Medulla oblongata (tissue), 1 donor: ENCODE measurements at regions not wholly inside any gene's neighbourhood (a gene's known extent, or its start where the extent isn't known, plus 50 kb on each side); places are given as distances from the start of the nearest gene placed in this dataset.

Experiments used
- DNase-seq: peaks from one replicate; pipeline ENCODE4 v3.0.0-alpha.2; 2015; ENCODE audit errors: extremely low spot score

- no peak for DNase-seq
Measured at GRCh38 chr13:60282708-60283107, 114.3 kb upstream of the TDRD3 start.

DNA sequence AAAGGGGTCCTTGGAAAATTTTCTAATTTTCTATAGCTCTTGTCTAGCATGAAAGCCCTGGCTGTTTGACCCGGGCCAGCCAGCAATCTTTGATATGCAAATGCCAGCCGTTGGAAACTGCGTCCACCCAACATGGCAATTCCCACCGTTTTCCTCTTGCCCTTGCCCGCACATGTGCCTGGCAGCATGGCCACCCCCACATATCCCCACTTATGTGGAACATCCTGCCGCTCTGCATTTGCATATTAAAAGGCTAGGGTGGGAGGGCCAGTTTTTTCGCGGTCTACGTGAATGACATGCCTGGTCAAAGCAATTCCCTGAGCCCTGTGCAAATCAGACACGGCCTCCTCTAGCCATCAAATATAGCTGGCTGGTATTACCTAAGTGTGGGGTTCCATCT, 110.3 kb upstream of the TDRD3 start:
- no peak for DNase-seq

- no peak for DNase-seq
Measured at GRCh38 chr13:60288569-60288968, 108.5 kb upstream of the TDRD3 start.

DNA sequence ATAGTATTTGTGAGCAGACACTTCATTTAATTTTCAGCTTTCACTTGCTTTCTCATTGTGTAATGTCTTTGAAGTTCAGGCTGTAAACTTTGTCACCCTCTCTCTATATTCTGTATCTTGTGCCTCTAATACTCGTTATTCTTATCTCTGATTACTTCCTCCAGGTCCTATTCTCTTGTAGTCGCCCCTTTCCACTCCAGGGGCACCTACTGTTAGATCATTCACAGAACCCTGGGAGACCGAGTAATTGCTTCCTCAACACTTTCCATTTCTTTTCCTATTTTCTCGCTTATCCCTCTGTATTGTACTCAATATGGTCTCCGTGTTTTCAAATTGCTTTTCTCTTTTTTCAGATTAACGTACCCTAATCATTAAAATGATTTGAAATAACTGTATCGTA, 93.9 kb upstream of the TDRD3 start:
- DNase-seq, result no peak

DNA sequence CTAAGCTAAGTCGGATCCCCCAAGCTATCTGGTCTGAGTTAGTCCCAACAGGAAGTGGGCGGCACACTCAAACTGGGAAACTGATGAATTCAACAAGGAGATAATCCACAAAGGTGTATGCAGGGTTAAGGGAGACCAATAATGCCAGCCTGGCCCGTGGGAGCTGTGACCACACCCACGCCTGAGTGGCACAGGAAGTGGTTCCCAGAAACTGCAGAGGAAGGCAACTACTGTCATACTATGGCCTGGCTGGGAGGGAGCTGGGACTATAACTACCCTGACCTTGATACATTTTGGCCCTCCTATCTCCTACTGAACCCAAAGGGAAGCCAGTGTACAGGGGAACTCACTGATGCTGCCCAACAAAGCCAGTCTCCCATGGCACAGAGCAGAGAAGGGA, 85.5 kb upstream of the TDRD3 start:
- no peak for DNase-seq

DNA sequence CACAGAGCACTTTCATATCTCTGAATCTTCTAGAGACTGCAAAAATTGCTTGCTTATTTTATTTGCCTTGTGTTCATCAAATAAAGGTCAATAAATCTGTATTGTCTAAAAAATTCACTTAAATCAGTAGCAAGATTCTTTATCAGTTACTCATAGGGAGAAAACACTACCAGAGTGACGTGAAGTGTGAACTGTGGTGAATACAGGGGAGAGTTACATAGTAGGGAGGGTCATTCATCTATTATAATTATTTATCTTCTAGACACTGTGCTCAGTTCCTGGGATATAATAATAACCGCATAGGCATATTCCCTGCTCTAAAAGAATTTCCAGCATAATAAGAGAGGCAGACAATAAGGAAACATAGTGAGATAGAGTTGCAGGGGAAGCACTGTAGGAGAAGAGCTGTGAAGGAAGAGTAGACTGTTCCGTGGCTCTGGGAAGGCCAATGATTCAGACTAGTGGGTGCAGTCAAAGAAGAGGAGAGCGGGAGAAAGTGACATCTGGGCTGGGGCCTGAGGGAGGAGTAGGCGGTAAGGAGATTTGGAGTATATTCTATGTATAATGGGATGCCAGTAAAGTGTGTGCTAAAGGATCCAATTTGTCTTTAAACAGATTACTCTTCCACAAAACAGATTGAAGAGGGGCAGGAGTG, 84.0 kb upstream of the TDRD3 start:
- DNase-seq, result no peak

- DNase-seq, result no peak
Measured at GRCh38 chr13:60318186-60318585, 78.8 kb upstream of the TDRD3 start.

GRCh38 chr13:60324131-60324530, 72.9 kb upstream of the TDRD3 start:
- no peak for DNase-seq

GRCh38 chr13:60326273-60326672, 70.7 kb upstream of the TDRD3 start:
- no peak for DNase-seq

- DNase-seq, result no peak
Measured at GRCh38 chr13:60327511-60327910, 69.5 kb upstream of the TDRD3 start.

GRCh38 chr13:60328073-60328472, 68.9 kb upstream of the TDRD3 start:
- DNase-seq, result no peak

DNA sequence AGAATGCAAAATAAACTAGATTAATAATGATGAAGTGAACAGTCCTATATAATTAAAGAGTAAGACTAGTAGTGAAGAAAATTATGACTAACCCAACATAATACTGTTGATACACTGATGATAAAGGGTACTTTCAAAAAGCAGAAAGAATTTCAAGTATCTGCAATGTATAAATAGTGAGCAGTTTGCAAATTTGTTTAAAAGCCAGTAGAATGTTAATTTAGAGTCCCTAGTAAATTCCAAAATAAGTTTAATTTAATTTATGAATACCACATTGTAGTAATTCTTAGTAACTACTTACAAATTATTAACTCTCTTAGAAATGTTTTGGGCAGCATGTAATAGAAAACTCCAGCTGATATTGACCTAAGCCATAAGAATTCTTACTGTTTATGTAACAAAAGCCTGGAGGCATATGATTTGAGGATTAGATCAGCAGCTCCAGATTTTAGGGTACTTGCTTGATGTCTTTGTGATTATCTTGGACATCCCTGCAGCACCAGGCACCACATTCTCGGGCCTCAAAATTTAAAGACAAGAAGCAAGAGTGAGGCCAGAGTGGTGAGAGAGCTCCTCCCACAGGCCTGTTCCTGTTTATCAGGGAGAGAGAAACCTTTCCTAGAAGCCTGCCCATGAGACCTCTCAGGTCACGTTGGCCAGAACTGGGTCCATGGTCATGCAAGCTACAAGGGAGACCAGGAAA, 67.6 kb upstream of the TDRD3 start:
- peak; percentile 65 for DNase-seq

- DNase-seq, result no peak
Measured at GRCh38 chr13:60331249-60332012, 65.6 kb upstream of the TDRD3 start.

- no peak for DNase-seq
Measured at GRCh38 chr13:60332682-60333081, 64.3 kb upstream of the TDRD3 start.

GRCh38 chr13:60334310-60334709, 62.7 kb upstream of the TDRD3 start:
- DNase-seq, result no peak

DNA sequence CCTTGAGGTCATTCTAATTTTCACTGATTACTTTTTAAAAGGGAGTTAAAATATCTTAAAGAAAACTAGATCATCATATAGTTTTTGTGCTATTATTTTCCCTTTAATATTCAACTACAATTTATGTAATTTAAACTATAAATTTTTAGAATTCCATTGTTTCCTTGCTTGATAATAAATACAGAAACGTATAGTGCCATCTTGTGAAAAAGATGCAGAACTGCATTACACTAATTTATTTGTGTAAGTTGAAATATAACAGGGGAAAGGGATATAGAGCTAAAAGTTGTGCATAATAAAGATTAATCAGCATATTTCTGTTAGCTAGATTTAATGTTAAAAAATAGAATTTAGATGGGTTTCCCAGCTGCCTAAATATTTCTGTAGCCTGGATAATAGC, 61.5 kb upstream of the TDRD3 start:
- no peak for DNase-seq

- DNase-seq, result no peak
Measured at GRCh38 chr13:60338754-60339153, 58.3 kb upstream of the TDRD3 start.

DNA sequence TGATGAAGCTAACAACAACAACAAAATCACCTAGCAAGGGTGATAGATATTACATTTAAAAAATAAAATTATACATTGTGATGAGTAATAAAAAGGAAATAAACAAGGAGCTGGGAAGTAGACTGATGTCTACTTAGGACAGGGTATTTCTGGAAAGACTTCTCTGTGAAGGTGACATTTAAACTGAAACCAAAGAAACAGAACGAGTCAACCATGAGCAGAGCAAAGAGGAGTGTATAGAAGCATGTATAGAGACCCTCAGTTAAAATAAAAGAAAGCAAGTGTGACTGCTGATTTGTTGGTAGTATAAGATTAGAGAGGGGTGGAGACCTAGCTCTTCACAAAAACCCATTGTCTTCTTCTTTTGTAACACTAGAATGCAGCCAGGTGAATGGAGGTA, 53.0 kb upstream of the TDRD3 start:
- DNase-seq, result no peak

GRCh38 chr13:60347174-60347573, 49.8 kb upstream of the TDRD3 start:
- no peak for DNase-seq
